Naive B cell (primary cell): ENCODE measurements at regions not wholly inside any gene's neighbourhood (a gene's known extent, or its start where the extent isn't known, plus 50 kb on each side); places are given as distances from the start of the nearest gene placed in this dataset.

ENCODE experiments used
- ATAC-seq, 2 donors: fragments of 150-1000 bp; cut with Tn5 transposase; 2 replicates each; pipeline ENCODE4 v1.10.0; 2021; ENCODE audit warnings: low read depth in 2 of 2, mild to moderate bottlenecking in 2 of 2, moderate library complexity in 2 of 2
- DNase-seq: peaks from one replicate; pipeline ENCODE4 v3.0.0; 2022
- H3K27ac Mint-ChIP-seq, 6 donors: one replicate each; pipeline ENCODE4 v1.8.0; 2020 to 2022; ENCODE audit warnings: mild to moderate bottlenecking in 6 of 6, mixed read lengths in 6 of 6, moderate library complexity in 5 of 6, inconsistent platforms in 2 of 6
- H3K27me3 Mint-ChIP-seq, 3 donors: one replicate each; pipeline ENCODE4 v1.8.0; 2021 to 2022; ENCODE audit warnings: mixed read lengths in 3 of 3, mild to moderate bottlenecking in 1 of 3
- H3K36me3 Mint-ChIP-seq, 2 donors: one replicate each; pipeline ENCODE4 v1.8.0; 2020 to 2022; ENCODE audit warnings: mixed read lengths in 2 of 2, inconsistent platforms in 1 of 2, mild to moderate bottlenecking in 1 of 2
- H3K4me1 Mint-ChIP-seq, 3 donors: one replicate each; pipeline ENCODE4 v1.8.0; 2020 to 2022; ENCODE audit warnings: mixed read lengths in 3 of 3, inconsistent platforms in 1 of 3, mild to moderate bottlenecking in 1 of 3, moderate library complexity in 1 of 3
- H3K4me3 Mint-ChIP-seq, 8 donors: one replicate each; pipeline ENCODE4 v1.8.0; 2020 to 2022; ENCODE audit warnings: mild to moderate bottlenecking in 8 of 8, mixed read lengths in 8 of 8, moderate library complexity in 8 of 8, inconsistent platforms in 2 of 8
- H3K9me3 Mint-ChIP-seq, 7 donors: one replicate each; pipeline ENCODE4 v1.8.0; 2020 to 2022; ENCODE audit warnings: mixed read lengths in 7 of 7, mild to moderate bottlenecking in 5 of 7, inconsistent platforms in 2 of 7, moderate library complexity in 1 of 7

DNA sequence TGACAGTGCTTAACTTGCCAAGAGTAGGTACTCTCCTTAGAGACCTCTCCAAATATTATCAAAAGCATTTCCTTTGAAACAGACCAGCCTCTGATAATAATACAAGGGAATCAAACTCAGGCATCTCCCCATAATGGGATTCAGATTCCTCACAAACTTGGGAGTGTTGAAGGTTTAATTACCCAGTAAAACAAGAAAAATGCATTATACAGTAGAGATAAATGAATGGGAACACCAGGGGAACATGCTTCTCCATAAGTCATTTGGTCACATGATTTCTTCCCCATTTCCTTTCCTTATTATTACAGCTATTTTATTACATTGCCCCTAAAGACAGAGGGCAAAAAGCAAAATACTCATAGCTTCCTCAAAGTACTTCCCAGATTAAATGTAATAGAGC is 325.0 kb upstream of the CDIN1 start:
- H3K27me3 Mint-ChIP-seq: no peaks in the 10 kb centered on the region

DNA sequence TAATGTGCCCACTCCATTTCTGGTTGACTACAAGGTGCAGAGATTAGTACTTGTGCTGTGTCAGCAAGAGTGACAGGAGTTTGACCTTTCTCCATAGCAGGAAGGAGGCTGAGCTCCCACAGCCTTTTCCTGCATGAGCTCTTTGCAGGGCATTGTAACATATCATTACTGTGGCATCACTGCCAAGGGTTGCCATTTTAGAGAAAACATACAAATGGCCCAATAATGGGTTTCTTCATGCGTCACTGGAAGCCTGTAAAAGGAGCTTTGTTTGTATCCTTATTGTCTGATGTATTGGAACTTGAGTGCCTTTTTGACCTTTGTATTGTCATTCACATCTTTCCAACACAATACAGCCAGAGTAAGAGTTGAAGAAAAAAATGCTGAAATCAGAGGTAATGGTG is 323.0 kb upstream of the CDIN1 start:
- no peak for ATAC-seq
- no peak for DNase-seq
- Mint-ChIP-seq H3K9me3 (peaks cover 0 to 8% (median 3%) of the 10 kb centered on the region in 7 donors), H3K4me1 (no peaks in the 10 kb centered on the region), H3K27ac (no peak overlapping the region), H3K4me3 (no peak overlapping the region), H3K27me3 (no peaks in the 10 kb centered on the region), H3K36me3 (no peaks in the 10 kb centered on the region)

More for the DNA sequence above, 325.0 kb upstream of the CDIN1 start:
- Mint-ChIP-seq H3K4me1 (no peaks in the 10 kb centered on the region), H3K36me3 (no peaks in the 10 kb centered on the region), H3K4me3 (no peak overlapping the region), H3K9me3 (peaks cover 0 to 8% (median 0%) of the 10 kb centered on the region in 7 donors), H3K27ac (no peak overlapping the region)
- DNase-seq (no peak), ATAC-seq (no peak)

DNA sequence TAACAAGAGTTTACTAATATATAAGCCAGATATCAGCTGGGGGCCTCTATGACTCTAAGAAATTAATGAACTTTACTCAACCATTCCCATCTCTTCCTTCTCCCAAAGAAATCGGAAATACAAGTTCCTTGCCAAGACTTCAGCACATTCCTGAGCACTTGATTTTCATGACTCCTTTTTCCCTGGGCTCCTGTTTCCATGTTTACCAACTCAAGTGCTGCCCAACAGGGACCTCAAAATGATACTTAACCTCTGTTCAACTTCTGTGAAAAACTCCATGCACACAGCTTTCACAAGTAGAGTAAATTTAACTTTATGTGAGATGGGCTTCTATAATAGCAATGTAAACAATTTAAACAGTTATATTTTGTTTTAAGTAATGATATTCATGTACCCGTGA is 315.8 kb upstream of the CDIN1 start:
- no peak overlapping the region for H3K27ac Mint-ChIP-seq

DNA sequence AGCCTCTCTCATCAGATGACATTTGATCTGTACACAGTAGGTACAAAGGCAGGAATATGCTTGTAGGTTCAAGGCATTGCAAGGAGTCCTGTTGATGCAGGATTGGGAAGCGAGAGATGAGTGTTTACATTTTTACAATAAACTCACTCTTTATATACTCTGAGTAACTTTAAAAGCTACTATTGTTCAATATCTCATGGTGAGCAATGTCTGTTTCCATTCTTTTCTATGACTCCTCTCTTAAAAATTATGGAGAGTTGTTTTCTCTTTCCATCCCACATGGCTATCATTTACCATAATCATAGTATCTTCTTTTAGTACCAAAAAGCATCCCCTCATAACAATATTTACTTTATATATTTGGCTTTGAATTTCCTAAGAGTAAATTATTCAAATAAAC is 314.0 kb upstream of the CDIN1 start:
- Mint-ChIP-seq H3K27me3 (no peaks in the 10 kb centered on the region), H3K36me3 (no peaks in the 10 kb centered on the region), H3K27ac (no peak overlapping the region), H3K4me3 (no peak overlapping the region), H3K9me3 (peaks cover 0 to 4% (median 0%) of the 10 kb centered on the region in 7 donors), H3K4me1 (no peaks in the 10 kb centered on the region)
- DNase-seq (no peak), ATAC-seq (no peak)

More for the DNA sequence above, 315.8 kb upstream of the CDIN1 start:
- ATAC-seq (no peak), DNase-seq (no peak)
- peaks cover 0 to 7% (median 0%) of the 10 kb centered on the region in 7 donors for H3K9me3 Mint-ChIP-seq
- no peaks in the 10 kb centered on the region for H3K4me1 Mint-ChIP-seq
- no peak overlapping the region for H3K4me3 Mint-ChIP-seq
- no peaks in the 10 kb centered on the region for H3K27me3 Mint-ChIP-seq
- H3K36me3 Mint-ChIP-seq: no peaks in the 10 kb centered on the region

DNA sequence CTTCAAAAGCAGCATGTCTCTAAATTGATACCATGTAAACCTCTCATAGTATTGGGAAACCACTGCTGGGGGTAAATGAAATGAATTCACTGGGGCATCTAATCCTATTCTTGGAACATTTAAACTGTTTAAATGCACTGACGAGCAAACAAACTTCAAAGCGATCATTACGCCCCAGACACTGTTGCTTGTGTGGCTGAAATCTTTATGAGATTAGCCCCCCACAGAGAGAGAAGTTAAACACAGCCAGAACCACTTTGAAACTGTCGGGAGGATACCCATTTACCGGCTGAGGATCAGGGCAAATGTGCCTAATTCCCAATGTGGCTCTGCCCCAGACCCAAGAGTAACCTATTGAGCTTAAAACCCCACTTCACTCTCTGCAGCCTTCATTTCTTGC is 308.4 kb upstream of the CDIN1 start:
- Mint-ChIP-seq H3K9me3 (peaks cover 0 to 5% (median 4%) of the 10 kb centered on the region in 7 donors), H3K27me3 (no peaks in the 10 kb centered on the region), H3K36me3 (no peaks in the 10 kb centered on the region), H3K4me3 (no peak overlapping the region), H3K27ac (no peak overlapping the region), H3K4me1 (no peaks in the 10 kb centered on the region)
- no peak for DNase-seq
- ATAC-seq: no peak

DNA sequence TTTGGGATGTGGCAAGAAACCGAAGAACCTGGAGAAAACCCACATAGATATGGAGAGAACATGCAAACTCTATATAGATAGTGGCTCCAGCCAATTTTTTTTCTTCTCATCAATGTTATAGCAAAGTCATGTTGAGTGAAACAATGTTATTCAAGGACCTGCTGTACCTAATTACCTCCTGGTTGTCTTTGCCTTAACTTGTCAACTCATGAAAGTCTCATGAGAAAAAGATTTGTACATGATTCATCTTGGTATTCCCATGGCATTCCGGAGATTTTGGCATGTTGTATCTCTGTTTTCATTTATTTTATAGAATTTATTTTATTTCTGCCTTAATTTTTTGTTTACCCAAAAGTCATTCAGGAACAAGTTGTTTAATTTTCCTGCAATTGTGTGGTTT is 303.8 kb upstream of the CDIN1 start:
- Mint-ChIP-seq H3K9me3 (peaks cover 10 to 43% (median 17%) of the 10 kb centered on the region in 7 donors), H3K4me3 (no peak overlapping the region), H3K27me3 (no peaks in the 10 kb centered on the region), H3K27ac (no peak overlapping the region), H3K4me1 (no peaks in the 10 kb centered on the region), H3K36me3 (no peaks in the 10 kb centered on the region)
- no peak for ATAC-seq
- no peak for DNase-seq

DNA sequence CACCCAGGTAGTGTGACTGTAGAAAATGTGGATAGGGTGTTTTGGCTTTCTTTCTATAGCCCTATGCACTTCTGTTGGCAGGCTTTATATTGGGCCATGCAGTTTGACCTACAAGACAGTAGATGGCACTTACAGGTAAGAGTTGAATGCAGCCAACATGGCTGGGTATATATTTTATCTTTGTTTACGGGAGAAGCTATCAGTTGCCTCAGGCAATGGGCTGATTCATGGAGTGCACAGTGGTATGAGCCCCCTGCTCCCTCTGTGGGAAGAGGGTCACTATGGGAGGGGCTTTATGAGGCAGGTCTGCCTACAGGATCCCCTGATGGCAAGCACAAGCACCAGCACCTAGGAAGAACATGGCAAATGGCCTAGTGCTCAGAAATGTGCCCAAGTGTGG is 301.2 kb upstream of the CDIN1 start:
- no peak for DNase-seq
- H3K27ac Mint-ChIP-seq: no peak overlapping the region
- no peak overlapping the region for H3K4me3 Mint-ChIP-seq
- no peaks in the 10 kb centered on the region for H3K27me3 Mint-ChIP-seq
- peaks cover 10 to 43% (median 16%) of the 10 kb centered on the region in 7 donors for H3K9me3 Mint-ChIP-seq
- no peaks in the 10 kb centered on the region for H3K36me3 Mint-ChIP-seq
- no peak for ATAC-seq
- H3K4me1 Mint-ChIP-seq: no peaks in the 10 kb centered on the region

DNA sequence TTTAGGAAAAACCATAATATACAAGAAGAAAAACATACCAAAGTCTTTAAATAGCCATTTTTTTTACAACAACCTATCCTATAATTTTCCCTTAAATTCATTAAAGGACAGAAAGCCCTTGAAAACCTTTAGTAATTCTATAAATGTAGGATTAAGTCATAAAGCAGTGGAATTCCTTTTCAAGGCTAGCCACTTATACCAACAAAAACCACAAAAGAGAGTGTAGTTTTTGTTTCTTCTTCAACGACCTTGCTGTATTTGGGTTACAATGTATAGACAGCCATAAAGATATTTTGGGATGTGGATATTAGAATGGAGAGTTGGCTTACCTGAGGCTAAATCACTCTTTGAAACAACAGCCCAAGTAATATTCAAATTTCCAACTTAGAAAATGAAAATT is 296.6 kb upstream of the CDIN1 start:
- no peak for DNase-seq
- H3K36me3 Mint-ChIP-seq: no peaks in the 10 kb centered on the region
- H3K27ac Mint-ChIP-seq: no peak overlapping the region
- no peak for ATAC-seq
- H3K4me1 Mint-ChIP-seq: no peaks in the 10 kb centered on the region
- H3K27me3 Mint-ChIP-seq: no peaks in the 10 kb centered on the region
- peaks cover 0 to 31% (median 13%) of the 10 kb centered on the region in 7 donors for H3K9me3 Mint-ChIP-seq
- no peak overlapping the region for H3K4me3 Mint-ChIP-seq

DNA sequence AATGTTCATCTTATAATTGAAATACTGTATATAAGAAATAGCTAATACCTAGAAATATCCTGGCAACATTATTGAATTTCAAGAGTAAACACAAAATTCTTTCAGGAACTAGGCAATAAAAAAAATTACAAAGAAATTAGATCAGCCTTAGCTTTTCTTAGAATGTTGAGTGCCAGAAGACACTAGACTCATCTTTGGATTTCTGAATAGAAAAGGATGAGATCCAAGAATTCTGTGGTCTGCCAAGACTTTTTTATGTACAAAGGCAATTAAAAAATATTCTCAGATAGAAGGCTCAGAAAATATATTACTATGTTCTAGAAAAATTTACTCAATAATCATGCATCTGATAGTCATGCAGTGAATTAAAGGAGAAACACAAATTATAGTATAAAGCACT is 294.5 kb upstream of the CDIN1 start:
- Mint-ChIP-seq H3K27ac (no peak overlapping the region), H3K36me3 (no peaks in the 10 kb centered on the region), H3K27me3 (no peaks in the 10 kb centered on the region), H3K4me1 (no peaks in the 10 kb centered on the region), H3K9me3 (peaks cover 0 to 17% (median 7%) of the 10 kb centered on the region in 7 donors), H3K4me3 (no peak overlapping the region)
- ATAC-seq (no peak), DNase-seq (no peak)

DNA sequence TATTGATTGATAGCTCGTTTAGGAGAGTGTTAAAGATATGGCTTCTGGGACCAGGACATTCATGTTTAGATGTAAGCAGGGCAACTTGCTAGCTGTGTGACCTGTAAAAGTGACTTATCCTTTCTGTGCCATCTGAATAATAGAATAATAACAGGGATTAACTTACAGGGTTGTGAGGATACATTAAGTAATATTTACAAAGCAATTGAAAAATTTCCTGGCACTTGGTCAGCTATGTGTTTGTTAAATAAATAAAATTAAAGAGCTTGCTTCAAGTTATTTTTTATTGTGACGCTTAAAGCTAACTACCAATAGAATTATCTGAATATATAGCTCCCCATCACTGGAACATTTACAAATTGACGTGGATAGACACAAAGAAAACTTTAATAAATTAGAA is 287.9 kb upstream of the CDIN1 start:
- Mint-ChIP-seq H3K27me3 (no peaks in the 10 kb centered on the region), H3K36me3 (no peaks in the 10 kb centered on the region), H3K4me3 (no peak overlapping the region), H3K27ac (no peak overlapping the region), H3K4me1 (no peaks in the 10 kb centered on the region), H3K9me3 (peaks cover 0 to 15% (median 4%) of the 10 kb centered on the region in 7 donors)
- ATAC-seq: no peak
- no peak for DNase-seq

DNA sequence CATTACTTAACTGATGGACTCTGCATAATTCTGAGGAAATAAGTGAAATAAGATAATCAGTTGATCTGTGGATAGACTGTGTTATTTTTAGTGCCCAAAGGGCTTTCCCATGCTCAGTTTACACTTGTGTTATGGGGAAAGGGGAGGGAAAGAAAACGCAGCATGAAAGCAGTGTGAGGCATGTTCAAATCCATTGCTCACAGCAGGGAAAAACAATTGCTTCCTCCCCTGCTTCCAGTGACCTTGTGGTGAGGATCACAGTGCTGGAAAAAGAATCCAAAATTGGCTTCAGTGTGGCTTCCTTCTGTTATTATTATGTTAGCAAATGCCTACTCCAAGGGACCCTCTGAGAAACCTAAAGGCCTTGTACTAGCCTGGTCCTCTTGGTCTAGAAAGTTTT is 285.1 kb upstream of the CDIN1 start:
- Mint-ChIP-seq H3K36me3 (no peaks in the 10 kb centered on the region), H3K4me1 (no peaks in the 10 kb centered on the region), H3K27me3 (no peaks in the 10 kb centered on the region), H3K4me3 (no peak overlapping the region), H3K9me3 (peaks cover 0 to 6% (median 2%) of the 10 kb centered on the region in 7 donors), H3K27ac (no peak overlapping the region)
- DNase-seq (no peak), ATAC-seq (no peak)

DNA sequence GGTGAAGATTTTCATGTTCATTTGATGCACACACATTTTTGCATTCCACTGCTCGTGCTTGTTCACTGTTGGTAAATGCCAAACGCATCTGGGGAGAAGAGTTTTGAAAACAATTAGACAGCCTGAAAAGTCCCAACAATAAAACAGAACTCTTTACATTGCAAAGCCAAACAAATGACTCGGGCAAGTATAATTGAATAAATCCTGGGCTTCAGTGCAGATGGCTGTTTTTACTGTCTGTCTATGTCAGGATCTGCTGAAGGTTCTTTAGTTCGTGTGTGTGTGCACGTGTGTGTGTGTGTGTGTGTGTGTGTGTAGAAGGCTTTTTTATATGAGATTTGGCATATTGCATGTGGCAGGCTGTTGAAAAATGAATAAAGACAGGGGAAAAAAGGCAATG is 277.5 kb upstream of the CDIN1 start:
- no peak for DNase-seq
- Mint-ChIP-seq H3K27ac (no peak overlapping the region), H3K27me3 (no peaks in the 10 kb centered on the region), H3K36me3 (no peaks in the 10 kb centered on the region), H3K4me1 (no peaks in the 10 kb centered on the region), H3K9me3 (peaks cover 0 to 9% (median 0%) of the 10 kb centered on the region in 7 donors), H3K4me3 (no peak overlapping the region)
- no peak for ATAC-seq

DNA sequence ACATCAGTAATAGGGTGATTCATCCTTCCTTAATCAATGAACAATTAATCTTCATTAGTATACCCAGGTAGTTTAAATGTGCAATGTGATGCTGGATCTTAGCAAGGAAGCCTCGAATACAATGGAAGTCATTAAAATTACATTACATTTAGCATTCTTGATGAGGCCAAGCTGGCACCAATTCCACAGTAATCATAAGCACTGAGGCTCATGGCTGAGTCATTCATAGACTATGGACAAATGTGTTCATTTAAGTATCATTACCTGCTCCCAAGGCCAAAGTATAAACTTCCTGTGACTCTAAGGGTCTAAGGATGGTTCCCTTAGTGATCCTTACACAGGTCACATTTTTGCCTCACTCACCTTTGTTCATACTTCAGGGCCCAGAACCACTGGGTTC is 266.4 kb upstream of the CDIN1 start:
- ATAC-seq (no peak), DNase-seq (no peak)
- Mint-ChIP-seq H3K9me3 (peaks cover 0 to 12% (median 3%) of the 10 kb centered on the region in 7 donors), H3K27ac (no peak overlapping the region), H3K36me3 (no peaks in the 10 kb centered on the region), H3K27me3 (peaks cover 0 to 4% (median 0%) of the 10 kb centered on the region in 3 donors), H3K4me3 (no peak overlapping the region), H3K4me1 (no peaks in the 10 kb centered on the region)

DNA sequence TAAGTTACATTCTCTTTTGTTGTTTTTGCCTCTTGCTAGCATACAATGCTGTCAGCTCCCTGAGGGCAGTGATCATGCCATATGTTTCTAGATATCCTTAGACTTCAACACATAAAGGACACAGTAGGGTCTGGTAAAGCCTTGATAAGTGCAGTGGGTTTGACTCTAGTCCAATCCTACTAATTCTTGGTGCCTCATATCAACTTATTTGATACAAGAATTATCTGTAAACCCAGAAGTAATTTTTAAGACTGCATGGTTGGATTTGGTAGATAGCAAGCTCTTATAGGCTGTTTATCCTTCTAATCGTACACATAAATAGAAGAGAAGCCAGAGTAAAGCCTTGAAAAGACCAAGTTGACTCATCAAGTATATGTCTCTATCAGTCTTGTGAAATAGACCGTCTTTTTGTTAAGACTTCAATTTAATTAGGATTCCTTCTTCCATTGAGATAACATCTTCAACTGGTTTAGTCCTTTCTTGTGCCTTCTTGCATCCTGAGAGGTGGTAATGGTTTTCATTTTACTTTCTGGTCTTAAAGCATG is 265.6 kb upstream of the CDIN1 start:
- Mint-ChIP-seq H3K4me3 (no peak overlapping the region), H3K27ac (no peak overlapping the region), H3K27me3 (peaks cover 0 to 4% (median 0%) of the 10 kb centered on the region in 3 donors), H3K4me1 (no peaks in the 10 kb centered on the region), H3K9me3 (peaks cover 0 to 12% (median 0%) of the 10 kb centered on the region in 7 donors), H3K36me3 (no peaks in the 10 kb centered on the region)
- ATAC-seq (no peak), DNase-seq (no peak)

DNA sequence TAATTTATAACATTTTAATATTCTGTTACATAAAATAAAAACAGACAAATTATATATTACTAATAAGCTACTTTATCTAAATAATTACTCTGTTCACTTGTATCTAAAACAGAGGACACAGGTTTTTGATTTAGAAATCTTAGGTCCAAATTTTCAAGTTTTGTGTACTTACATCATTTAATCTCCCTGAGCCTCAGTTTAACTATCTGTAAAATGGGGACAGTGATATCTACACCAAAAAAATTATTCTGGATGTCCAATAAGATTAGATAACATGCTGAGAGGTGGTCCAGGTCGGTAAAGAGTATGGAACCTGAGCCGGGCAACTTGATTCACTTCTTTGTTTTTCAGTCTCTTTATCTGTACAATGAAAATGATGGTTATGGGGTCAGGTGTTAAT is 263.8 kb upstream of the CDIN1 start:
- Mint-ChIP-seq H3K4me1 (no peaks in the 10 kb centered on the region), H3K27ac (no peak overlapping the region), H3K9me3 (peaks cover 0 to 9% (median 1%) of the 10 kb centered on the region in 7 donors), H3K27me3 (peaks cover 0 to 4% (median 0%) of the 10 kb centered on the region in 3 donors), H3K36me3 (no peaks in the 10 kb centered on the region), H3K4me3 (no peak overlapping the region)
- DNase-seq: no peak
- ATAC-seq: no peak
